ENCODE measurements at regions not wholly inside any gene's neighbourhood (a gene's known extent, or its start where the extent isn't known, plus 50 kb on each side); places are given as distances from the start of the nearest gene placed in this dataset.

DNA sequence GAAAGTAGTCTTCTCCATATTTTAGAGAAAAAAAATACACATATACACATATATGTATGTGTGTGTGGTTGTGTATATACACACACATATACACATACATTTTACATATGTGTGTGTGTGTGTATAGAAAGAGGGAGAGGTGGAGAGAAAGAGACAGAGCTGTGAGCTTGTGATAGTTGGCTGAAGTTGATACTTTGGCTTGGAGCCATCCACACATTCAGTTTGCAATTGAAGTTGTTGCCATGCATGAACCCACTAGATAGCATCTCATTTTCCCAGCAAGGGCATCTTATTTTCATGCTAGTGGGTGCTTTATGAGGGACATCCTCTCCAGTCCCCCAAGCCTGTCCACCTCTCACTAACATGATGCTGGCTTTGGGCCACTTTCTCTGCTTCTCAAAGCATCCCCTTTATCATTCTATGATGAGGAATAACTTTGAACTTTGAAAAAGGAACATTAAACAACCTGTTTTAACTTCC lies 228.6 kb downstream of the ZNF621 start:
- TF ChIP-seq, protein P1, sequence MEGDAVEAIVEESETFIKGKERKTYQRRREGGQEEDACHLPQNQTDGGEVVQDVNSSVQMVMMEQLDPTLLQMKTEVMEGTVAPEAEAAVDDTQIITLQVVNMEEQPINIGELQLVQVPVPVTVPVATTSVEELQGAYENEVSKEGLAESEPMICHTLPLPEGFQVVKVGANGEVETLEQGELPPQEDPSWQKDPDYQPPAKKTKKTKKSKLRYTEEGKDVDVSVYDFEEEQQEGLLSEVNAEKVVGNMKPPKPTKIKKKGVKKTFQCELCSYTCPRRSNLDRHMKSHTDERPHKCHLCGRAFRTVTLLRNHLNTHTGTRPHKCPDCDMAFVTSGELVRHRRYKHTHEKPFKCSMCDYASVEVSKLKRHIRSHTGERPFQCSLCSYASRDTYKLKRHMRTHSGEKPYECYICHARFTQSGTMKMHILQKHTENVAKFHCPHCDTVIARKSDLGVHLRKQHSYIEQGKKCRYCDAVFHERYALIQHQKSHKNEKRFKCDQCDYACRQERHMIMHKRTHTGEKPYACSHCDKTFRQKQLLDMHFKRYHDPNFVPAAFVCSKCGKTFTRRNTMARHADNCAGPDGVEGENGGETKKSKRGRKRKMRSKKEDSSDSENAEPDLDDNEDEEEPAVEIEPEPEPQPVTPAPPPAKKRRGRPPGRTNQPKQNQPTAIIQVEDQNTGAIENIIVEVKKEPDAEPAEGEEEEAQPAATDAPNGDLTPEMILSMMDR (conservative IDR thresholded peaks at IDR 0.05 in 1 of 2, IDR thresholded peaks at IDR 0.05 in 1 of 2; ENCODE audit: low read depth in 1 of 2, low read length in 2 of 2): no peak
- no peak for TF ChIP-seq EZH2 (IDR thresholded peaks at IDR 0.05; ENCODE audit: low read length, missing control alignments)

All from fibroblast of lung (primary cell).